Activated CD8-positive, alpha-beta memory T cell treated with anti-CD3 and anti-CD28 coated beads, Interleukin-2, amount 50 U/mL, for 4 hours (primary cell): ENCODE measurements at regions not wholly inside any gene's neighbourhood (a gene's known extent, or its start where the extent isn't known, plus 50 kb on each side); places are given as distances from the start of the nearest gene placed in this dataset.

Experiments used
- DNase-seq: peaks from one replicate; pipeline ENCODE4 v3.0.0-alpha.2; 2020

DNA sequence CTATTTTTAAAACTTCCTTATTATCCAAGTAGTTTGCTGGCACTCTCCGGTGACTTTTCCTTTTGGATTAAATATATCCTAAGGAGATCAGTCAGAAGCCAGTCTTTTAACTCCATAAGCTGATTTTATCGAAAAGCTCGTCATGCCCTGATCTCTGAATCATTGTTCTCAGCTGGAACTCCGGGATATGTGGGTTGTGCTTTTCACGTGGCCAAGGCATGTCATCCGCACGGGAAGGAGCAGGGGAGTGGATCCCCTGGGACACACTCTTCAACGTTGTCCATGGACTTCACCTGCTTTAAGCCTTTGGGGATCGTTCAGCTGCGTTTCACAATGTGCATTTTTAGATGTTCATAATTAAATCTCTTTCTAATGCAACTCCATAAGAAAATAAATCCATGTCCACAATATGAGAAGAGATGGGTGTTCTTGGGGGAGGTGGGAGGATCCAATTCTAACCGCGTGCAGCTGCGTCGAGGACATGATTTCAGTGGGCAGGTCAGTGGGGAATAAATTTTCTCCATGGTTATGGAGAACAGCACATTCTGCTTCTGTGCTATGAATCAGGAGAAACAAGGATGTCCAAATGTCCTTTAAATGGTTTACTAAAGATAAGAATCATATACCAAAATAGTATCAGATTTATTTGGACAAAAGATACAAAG is 229.5 kb upstream of the ADARB2 start:
- DNase-seq, result no peak

DNA sequence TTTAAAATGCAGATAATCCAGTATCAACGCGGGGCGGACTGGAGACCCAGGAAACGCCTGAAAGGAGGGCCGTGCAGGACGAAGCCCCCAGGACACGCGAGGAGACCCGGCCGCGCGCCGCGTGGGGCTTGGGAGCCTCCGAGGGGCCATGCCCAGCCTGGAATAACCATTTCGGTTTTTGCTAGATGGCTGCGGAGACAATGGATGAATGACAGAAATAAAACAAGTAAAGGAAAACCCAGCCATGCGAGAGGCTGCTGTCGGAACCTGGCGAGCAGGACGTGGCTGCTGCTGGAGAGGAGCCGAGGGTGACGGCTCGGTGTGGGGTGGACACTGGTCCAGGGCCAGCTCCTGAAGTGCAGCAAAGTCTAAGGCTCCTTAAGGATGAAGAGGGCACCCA is 227.2 kb upstream of the ADARB2 start:
- DNase-seq, result no peak

DNA sequence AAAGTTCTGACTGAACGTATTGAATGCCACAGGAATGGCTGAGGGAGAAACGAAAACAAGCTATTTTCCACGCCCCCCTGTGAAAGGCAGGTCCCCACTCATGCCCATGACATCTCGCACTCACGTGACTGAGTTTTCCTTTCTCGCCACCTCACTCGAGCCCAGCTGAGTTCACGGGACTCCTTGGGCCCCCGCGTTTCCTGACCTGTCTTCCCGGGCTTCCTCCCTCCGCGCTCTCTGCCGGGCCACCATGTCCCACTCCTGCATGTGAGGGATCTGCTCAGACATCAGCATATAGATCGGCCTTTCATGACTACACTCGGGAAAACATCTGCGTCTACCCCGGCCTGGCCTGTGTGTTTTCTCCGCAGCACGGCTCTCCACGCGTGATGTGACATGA is 226.0 kb upstream of the ADARB2 start:
- DNase-seq, result no peak

DNA sequence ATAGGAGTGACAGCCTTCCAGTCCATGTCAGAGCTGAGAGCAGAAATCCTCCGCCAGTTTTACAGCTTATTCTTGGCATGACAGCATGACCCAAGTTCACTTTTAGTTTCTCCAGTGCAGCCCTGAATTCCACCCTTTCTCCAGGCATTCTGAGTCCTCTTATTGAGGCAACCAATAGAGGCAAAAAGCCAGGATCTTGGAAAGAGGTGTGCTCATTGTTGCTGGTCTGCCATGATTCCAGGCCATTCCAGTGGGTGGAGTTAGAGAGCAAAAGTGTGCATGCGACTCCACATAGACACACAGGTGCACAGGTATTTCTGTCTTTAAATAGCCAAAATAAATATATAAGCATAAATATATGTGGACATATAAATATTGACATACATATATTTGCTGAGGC is 224.7 kb upstream of the ADARB2 start:
- DNase-seq, result no peak

DNA sequence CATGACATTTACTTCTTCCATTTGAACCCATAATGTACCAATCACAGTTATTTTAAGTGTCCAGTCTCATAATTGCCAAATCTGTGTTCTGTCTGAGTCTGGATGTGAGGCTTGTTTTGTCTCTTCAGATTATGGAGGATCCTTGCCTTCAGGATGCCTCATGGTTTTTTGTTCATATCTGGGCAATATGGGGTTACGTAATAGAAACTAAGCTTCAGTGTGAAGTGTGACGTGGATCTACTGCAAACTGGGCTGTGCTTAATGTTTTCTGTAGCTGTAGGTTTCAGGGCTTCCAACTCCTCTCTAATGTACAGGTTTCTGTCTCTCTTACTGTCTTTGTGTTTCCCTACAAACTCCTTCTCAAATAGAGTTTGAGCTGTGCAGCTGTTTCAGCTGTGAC is 223.7 kb upstream of the ADARB2 start:
- no peak for DNase-seq

DNA sequence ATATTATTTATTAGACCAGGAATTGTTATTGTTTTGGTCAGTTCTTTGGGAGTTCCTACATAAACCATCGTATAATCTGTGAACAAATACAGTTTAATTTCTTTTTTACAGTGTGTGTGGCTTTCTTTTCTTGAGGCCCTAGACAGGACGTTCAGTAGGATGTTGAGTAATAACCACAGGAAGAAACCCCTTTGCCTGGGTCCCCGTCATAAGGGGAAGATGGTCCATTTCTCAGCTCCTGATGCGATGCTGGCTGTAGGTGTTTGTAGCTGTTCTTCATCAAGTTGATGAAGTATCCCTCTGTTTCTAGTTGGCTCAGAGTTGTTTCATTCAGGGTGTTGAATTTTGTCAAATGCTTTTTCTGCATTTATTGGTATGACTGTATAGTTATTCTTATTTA is 219.7 kb upstream of the ADARB2 start:
- no peak for DNase-seq

DNA sequence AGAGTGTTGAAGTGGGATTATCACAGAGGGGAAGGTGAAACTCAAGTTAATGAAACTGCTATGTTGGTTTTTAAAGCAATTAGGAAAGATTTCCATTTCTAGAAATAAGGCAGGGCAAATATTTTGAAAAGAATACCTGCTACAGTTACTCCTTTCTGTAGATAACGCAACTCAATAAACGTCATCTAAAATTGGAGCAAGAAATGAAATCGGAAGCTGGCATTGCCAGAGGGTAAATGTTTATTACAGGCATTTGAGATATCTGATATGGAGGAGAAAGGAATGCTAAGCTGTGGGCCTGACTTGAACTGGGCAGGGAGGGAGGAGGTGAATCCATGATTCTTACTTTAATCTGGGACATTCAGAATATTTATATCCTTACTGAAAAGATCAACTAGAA is 217.0 kb upstream of the ADARB2 start:
- no peak for DNase-seq

DNA sequence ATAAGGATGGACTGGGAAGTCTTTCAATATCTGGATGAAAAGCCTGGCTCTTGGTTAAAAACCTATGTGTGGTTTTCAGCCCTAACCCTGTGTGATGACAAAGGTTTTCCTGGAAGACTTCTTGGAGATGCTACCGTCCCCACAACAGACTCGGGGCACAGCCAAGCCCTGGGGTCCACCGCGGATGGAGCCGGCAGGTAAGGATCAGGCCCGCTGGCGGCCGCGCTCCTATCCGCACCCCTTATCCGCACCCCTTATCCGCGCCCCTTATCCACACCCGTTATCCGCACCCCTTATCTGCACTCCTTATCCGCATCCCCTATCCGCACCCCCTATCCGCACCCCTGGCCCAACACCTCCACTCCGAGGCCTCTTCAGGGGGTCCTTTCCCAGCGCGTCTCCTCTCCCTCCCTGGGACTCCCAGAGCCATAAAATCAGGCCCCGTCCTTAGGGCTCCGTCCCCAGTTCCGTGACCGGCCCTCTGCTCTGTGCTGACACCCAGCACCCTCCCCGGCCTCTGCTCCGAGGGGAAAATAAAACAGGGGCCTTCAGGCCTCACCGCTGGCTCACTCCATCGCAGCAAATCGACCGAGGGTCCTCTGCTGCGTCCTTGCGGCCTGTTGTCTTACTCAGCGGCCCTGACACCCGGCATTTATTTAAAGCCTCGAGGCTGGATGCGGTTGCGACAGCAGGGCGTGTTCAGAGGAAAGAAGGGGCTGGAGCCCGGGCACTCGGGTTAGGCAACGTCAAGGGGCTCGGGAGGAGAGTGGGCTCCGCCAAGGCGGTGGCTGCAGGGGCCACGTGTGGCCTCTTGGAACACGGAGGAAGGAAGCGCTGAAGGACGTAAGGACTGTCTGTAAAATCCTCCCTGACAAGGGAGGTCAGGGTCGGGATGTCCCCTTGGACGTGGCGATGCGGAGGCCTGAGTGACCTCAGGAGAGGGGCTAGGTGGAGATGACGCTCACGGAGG is 215.1 kb upstream of the ADARB2 start:
- no peak for DNase-seq

DNA sequence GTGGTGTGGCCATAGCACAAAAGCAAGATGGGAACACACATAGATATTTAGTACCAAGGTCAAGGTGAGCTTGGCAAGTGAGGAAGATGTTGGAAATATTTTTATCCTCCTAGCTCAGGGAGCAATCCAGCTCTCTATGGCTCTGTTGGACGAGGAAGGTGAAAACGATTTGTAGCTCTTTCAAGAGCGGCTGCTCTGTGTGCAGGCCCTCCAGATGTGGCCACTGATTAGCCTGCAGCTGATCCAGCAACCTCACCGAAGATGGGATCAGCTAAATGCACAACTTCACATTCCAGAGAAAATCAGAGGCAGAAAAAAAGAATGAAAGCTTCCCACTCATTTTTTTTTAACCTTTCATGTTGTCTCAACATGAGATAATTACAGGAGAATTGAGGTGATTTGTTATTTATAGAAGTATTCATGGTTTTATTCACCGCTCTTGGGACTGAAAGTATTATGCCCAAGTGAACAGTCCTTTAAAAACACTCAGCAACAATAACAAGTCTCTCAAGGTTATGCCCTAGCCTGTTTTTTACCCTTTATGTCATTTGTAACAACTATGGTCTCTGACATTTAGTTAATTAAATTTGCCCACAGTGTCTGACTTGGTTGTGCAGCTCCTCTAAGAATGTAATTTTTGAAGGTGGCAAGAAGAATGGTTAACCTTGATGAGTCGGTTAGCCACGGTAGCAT is 213.6 kb upstream of the ADARB2 start:
- DNase-seq, result no peak

DNA sequence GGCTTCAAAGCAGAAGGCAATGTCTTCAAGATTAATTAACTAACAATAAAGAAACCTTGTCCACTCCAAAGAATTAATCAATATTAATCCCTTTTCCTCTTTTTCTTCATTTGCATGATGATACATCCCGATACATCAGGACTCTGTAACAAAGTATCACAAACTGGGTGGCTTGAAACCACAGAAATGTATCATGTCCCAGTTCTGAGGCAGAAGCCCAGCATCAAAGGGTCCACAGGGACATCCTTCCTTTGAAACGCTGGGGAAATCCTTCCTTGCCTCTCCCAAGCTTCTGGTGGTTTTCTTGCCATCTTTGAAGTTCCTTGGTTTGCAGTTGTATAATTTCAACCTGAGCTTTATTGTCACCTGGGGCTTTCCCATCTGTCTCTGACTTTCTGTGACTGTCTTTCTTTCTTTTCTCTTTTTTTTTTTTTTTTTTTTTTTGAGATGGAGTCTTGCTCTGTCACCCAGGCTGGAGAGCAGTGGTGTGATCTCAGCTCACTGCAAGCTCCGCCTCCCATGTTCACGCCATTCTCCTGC is 210.2 kb upstream of the ADARB2 start:
- DNase-seq, result no peak

DNA sequence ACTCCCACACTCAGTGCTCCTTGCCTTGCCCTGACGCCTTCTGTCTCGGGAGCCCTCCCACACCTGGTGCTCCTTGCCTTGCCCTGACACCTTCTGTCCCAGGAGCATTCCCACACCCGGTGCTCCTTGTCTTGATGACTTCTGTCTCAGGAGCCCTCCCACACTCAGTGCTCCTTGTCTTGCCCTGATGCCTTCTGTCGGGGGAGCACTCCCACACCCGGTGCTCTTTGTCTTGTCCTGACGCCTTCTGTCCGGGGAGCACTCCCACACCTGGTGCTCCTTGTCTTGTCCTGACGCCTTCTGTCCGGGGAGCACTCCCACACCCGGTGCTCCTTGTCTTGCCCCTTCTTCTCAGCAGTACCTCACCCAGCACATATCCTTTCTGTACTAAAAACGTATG is 207.2 kb upstream of the ADARB2 start:
- DNase-seq, result no peak

DNA sequence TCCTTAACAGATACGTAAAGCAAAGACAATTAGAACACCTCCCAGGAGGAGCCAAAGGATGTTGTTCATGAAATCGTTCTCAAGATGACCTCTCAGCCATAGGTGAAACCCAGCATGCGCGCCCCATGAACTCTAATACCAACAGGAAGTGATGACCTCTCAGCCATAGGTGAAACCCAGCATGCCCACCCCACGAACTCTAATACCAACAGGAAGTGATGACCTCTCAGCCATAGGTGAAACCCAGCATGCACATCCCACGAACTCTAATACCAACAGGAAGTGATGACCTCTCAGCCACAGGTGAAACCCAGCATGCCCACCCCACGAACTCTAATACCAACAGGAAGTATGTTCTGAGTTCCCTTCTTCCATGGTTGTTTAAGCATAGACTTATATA is 205.2 kb upstream of the ADARB2 start:
- DNase-seq, result no peak

DNA sequence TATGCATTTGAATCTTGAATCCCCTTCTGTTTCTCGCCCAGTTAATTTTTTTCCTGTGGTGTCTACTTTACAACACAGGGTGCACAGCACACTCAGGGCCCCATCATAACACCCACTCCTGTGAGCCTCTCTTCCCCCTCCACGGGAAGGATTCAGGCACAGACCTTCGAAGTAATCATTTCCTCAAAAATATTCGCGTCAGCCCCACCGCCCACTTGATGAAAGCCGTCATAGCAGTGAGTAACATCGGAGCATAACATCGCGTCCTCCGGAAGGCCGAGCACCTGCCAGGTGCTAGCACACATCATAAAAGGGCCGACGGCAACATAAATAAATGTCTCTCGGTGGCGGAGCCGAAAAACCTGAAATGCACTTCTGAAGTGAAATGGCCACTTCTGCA is 201.7 kb upstream of the ADARB2 start:
- peak; percentile 50 for DNase-seq

DNA sequence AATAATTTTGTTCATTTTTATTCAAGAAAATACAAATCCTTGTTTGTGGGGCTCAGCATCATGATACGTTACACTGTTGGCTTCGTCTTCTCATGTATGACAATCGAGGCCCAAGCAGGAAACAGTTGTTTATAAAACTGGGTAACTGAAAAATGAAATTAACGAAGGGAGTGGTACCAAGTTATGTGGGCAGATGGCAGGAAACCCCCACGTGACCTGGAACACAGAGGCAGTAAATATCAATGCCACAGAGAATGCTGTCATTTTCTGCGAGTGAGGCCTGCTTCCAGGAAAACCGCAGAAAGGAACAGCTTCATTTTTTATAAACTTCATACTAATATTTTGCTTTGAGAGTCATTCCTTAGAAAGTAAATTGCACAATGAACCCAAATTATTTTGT is 201.0 kb upstream of the ADARB2 start:
- DNase-seq, result no peak

DNA sequence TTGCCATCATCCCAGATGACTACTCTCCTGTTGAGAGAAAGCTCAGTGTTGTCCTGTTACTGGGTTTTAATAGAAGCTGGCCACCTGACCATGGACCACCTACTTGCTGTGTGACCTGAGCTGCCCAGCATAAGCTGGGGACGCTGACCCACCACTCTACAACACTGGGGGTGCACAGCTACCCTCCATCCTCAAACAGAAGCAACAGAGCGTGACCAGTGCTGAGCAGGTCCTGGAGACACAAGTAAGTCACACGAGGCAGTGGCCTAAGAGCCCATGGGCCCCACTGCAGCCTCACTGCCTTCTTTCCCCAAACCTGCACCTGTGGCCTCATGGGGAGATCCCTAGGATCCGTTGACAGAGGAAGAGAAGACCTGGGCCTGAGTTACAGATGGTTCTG is 198.6 kb upstream of the ADARB2 start:
- no peak for DNase-seq

DNA sequence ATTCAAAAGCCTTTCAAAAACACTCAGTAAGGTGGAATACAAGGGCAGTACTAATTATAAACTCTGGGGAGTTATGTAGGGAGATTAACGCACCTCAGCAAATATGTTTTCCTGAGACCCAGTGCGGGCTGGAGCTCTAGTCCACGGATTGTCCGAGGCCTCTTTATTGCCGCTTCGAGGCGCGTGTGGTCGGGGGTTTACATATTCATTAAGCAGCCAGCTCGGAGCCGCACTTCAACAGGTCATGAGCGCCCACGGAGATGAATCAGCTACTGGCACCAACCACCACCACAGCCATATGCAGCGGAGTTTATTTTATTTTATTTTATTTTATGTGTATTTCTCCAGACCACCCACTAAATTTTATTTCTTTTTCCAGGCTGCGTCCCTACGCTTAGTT is 195.9 kb upstream of the ADARB2 start:
- no peak for DNase-seq

DNA sequence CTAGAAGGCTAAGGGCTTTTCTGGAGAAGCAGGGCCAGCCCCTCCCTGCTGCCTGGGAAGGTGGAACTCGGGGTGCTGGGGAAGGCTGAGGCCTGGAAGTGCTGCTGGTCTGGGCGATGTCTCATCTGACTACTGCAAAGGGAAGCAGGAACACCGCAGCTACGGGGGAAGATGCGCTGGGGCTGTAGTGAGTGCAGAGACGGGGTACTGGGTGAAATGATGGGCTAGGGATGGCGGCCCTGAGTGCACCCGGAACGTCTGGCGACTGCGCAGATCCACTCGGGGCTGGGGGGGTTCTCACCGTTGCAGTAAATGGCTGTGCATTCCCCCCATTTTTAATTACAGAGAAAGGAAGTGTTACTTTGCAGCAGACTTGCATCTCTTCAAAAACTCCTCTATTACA is 195.4 kb upstream of the ADARB2 start:
- no peak for DNase-seq

DNA sequence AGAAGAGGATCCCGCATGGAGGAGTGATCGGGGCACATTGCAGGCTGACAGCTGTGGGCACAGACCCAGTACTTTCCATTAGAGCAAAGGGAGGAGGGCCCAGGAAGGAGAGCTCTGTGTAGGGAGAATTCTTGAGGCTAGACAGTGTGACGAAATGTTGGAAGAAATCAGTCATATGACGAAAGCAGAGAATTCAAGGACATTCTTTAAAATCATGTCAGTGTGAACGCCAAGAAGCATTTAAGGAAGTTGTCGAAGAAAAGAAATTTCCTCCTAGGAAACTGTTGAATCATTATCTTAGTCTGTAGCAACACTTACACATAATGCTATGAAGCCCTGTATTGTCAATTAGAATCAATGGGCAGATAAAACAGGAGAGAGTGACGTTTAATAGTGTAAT is 191.3 kb upstream of the ADARB2 start:
- DNase-seq, result no peak

DNA sequence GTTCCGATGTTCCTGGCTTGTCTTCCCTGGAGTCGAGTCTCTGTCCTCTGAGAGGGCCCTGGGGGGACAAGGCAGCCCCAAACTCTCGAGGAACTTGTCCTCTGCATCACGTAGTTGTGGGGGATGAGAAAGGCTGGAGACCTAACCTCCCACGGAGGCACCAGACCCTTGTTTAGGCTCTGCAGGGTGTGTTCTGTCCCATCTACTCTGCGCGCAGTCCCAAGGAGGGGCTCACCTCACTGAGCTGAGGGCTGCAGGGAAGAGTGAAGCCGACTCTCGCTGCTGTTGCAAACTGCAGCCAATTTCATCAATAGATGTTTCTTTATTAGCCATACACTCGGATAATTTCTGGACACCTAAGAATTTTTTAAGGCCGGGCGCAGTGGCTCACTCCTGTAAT is 186.7 kb upstream of the ADARB2 start:
- no peak for DNase-seq

DNA sequence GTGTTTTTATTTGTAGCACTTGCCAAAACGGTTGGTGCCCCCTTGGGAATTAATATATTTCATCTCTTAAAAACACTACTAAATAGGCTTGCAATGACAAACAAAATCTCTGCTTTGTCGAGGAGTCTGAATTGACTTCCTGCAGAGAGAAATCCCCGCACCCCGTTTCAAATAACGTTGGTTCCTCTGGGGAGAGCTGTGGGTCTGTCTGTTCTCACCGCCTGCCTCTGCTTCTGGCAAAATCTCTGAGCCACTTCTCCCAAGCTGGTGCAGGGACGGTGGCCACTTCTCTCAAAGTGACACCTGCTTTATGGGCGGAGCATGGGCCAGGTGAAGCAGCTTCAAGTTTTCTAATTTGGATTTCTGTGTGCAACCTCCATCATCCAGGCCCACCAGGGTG is 186.3 kb upstream of the ADARB2 start:
- no peak for DNase-seq

DNA sequence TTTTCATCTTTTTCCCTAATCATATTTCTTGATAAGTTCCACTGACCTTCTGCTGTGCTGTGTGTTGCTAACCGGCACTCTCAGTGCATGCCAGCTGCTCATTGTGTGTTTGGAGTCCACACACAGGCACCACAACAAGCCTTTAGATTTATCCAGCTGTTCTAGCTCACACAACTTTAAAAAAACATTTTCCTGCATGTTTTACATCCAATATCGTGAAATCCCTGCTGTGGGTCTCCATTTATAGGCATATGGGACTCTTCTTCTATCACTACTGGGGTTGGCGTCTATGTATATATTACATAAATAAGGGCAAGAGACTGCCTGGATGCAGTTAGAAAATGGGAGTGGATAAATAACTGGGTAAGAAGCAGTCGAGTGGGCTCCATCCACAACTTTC is 183.6 kb upstream of the ADARB2 start:
- no peak for DNase-seq

DNA sequence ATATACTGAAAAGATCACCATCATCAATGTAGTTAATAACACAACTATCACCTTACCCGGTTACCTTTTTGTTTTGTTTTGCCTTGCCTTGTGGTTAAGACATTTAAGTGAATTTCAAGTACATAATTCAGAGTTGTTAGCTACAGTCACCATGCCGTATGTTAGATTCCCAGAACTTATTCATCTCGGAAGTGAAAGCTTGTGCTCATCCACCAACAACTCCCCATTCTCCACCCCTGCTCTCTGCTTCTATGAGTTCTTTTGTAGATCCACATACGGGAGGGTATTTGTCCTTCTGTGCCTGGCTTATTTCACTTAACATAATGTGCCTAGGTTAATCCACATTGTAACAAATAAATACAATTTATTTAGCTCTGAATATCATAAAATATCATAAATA is 182.8 kb upstream of the ADARB2 start:
- DNase-seq, result no peak

DNA sequence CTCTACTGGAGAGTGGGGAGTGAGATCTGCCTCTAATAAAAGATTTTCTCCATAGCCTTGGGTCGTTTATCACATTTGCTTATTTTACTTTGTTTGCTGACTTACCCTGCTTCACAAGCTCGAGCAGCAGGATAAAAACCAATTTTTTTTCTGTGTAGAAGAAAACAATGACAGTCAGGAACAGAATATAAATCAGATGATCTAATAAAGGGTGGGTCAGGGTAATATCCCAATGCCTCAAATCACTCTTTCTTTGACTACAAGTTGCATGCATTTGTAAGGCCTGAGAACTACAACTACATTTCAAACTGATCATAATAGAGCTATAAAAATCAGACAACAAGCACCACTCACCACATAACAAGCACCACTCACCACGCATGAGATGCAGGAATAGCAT is 174.4 kb upstream of the ADARB2 start:
- DNase-seq, result no peak

DNA sequence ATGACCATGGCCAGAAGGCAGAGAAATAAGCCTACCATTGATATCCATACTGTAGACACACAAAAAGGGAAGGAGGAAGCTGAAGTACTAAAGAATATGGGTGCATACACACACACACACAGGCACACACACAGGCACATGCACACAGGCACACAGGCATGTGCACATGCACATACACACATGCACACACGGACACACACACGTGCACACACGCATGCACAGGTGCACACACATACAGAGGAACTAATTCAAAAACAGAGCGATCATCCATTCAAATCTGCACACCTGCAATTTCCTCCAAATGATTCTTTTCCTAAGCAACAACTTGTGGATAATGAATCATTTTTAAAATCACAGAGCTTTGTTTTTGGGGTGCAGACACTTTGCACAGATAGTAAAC is 166.7 kb upstream of the ADARB2 start:
- no peak for DNase-seq
